HG03432 (cell line): ENCODE measurements at regions not wholly inside any gene's neighbourhood (a gene's known extent, or its start where the extent isn't known, plus 50 kb on each side); places are given as distances from the start of the nearest gene placed in this dataset.

Experiments used
- ATAC-seq: cut with Tn5 transposase; IDR thresholded peaks from one replicate; pipeline ENCODE4 v1.9.1; 2021; ENCODE audit warnings: mild to moderate bottlenecking, moderate library complexity; ENCODE audit not compliant: unreplicated experiment

DNA sequence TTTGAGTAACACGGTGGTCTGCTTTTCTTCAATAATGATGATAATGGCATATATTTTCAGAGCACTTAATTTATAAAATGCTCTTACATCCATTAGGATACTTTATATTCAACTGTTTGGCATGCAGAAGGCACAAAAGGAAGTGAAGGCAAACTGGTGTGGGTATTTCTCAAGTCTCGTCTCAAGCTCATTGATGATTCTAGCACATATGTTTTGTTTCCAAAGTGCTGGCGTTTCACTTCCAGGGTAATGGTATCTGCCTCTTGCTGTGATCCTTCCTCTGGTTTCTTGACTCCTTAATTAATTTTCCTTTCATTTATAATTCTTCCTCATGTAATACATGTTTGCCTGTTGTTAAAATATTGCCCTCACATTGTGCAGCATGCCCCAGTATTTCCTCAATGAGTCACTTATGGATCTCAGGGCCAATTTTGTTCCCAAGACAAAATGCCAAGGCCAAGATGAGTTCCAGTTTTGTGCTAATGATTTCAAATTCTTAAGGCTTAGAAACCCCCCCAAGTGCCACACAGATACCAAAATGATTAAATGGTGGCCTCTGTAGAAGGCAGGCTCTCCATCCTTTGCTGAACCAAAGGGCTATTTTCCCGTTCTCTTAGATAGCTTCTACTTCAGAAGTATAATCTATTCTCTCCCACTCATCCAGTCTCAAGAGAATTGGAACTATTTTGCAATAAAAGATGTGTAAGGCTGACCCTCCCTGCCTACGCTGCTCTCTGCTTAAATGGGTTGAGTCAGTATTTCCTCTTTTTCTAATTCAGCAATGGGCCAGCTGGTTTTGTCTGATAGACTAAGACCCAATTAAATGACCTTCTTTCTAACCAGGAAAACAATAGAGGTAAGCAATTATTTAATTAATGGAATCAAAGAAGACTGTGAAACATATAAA, 171.2 kb downstream of the ZNF365 start:
- ATAC-seq, result no peak

DNA sequence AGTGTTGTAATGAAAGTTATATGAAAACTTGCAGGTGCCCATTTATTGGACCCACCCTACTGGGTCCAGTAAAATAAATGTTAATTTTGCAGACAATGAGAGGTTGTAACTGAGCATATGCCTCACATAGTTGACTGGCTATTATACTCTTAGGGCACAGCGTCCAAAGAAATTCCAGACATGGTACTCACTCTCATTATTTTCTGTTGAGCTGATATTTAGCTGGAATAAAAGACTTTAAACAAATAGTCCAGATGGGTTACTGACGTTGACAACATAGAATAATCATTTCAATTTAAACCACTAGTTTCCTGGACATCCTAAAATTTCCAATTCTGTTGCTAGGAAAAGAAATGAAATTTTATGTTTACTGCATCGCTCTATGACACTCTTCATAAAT, 174.5 kb downstream of the ZNF365 start:
- ATAC-seq, result no peak

DNA sequence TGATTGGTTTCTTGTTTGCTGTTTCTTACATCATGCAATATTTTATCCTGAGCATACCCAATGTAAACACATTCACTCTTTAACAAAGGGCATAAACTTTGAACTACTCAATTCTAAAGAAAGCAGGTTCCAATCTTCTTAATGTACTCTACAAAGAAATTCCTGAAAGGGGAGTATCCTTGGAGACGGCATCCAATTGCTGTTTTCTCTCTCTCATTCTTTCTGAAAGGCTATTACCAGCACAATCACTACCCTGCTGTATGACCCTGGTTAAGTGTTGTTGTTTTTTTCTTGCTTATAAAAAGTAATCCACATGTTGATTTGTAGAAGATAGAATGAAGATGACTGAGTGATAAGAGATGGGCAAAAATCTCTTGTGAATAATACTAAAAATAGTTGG, 176.0 kb downstream of the ZNF365 start:
- no peak for ATAC-seq

DNA sequence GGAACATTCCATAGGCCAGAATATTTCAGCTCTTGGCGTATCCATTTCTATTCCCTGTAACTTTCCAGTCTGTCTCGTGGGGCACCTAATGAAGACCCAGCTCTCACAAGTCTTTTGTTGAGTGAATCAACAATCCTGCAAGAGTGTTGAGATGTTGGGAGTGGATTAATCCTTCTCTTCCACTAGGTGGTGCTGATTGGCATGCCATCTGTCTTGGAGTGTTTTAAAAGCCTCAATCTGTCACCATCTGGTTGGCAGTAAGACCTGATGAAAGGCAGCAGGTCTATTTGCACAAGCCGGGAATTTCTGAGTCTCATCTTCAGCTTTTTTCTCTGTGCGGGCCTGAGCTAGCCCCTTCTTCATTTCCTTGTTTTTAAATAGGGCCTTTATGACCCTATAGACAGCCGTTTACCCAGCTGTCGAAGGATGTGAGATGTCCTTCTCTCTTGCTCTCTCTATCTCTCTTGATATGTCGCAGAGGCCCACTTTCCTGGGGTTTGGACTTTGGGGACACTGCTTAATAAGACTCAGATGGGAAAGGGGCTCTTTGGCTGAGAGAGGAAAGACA, 180.5 kb downstream of the ZNF365 start:
- ATAC-seq, result peak; percentile 69

DNA sequence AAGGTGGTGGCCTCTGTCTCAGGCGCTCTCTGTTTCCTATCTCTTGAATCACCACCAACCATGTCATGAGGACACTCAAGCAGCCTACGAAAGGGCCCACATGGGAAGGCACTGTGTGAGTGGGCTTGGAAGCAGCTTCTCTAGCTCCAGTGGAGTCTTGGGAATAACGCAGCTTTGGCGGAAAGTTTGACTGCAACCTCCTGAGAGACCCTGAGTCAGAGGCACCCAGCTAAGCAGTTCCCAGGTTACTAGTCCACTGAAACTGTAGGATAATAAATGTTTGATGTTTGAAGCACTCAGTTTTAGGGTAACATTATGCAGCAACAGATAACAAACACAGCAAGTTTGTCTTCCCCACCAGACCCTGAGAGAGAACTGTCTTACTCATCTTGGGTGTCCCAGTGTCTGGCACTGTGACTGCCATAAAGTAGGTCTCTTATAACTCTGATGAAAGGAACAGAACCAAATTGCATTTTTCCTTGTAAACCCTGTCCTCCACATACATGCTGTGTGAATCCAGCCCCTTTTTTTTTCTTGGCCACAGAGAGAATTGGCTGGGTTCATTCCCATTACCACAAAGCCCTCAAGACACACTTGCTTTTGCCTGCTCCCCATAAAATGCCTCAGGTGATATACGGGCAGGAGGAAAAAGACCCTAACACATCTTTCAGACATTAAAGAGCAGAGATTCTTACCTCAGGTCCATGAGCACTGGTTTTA, 185.5 kb downstream of the ZNF365 start:
- ATAC-seq, result no peak

DNA sequence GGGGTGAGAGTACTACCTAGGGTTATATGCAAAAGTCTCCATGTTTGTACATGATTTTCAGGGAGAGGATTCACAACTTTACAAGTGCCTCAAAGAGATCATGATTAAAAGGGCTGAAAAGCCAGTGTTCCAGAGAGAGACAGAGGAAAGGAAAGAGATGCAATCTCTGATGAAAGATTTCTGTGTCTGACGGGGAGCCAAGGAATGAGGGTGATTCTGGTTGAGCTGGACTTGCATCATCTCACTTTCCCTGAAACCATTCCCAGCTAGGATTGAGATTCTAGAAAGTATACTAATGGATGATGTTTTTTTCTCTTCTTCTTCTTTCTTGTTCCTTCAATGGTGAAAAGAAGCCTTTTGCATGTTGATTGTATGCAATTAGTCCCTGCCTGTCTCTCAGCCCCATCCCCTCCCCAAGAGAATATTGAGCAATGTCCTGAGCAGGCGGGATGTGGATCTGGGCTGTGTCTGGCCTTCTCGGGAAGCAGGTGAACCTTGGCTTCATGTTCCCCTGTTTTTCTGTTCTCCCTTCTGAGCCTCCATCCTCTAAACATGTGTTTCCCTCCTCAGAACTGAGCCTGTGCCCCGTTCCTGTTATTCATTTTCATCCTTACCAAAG, 186.1 kb downstream of the ZNF365 start:
- no peak for ATAC-seq

DNA sequence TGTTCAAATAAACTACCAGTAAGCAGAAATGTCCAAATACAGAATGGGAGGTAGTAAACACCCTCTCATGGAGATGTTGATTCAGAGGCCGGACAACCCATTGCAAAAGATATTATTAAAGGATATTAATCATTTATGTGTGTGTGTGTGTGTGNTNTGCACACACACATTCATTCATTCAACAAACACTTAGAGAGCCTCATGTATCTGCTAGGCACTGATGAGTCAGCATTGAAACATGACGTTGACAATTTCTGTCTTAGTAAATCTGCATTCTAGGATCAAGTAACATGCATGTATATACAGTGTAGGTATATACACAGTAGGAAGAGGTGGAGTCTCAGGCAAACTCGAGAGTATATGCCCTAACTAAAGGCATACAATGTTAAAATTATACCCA, 187.0 kb downstream of the ZNF365 start:
- ATAC-seq, result no peak

DNA sequence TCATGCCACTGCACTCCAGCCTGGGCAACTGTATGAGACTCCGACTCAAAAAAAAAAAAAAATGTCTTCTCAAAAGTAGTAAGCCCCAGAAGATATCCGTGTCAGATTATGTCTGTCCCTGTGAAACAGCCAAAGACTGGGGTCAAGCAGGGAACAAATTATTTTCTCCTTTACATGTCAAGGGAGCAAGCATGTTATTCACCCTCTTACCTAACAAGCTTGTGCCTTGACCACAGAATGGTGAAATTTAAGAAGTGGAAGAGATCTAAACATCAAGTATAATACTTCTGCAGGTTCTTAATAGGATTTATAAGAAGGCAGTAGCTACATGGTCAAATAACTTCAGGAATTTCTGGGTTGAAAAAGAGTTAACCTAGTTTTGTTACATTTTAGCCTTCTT, 187.9 kb downstream of the ZNF365 start:
- no peak for ATAC-seq

DNA sequence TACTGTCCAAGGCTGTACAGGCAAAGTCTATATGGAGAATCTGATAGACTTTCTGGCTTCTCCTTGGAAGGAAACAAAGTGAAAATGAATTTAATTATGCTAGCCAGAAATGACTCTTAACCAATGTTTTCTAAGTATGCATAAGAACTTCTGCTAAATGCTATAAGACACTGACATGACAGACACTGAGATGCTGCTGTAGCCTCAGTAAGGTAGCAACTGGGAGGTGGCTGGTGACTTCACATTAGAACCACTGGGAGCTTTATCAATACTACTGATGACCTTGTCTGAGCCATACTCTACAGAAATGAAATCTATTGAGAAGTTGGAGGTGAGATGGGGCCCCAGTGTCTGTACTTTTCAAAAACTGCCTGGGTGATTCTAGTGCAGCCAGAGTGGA, 188.6 kb downstream of the ZNF365 start:
- ATAC-seq, result no peak

DNA sequence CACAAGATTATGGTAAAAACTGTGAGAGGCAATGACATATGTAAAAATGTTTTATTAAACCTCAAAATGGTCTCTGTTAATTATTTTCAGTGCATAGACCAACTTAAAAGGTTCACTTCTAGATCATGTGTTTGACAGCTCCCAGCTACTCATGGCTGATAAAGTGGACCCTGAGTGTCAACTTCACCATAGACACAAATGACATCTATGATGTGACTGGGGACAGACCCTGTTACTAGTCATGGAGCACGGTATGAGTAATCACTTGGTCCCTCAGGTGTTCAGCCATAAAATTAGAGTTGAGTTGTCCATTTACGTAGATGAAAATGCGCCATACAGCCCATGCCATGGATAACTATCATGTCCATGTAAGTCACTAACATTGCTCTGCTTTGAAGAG, 199.8 kb downstream of the ZNF365 start:
- no peak for ATAC-seq

DNA sequence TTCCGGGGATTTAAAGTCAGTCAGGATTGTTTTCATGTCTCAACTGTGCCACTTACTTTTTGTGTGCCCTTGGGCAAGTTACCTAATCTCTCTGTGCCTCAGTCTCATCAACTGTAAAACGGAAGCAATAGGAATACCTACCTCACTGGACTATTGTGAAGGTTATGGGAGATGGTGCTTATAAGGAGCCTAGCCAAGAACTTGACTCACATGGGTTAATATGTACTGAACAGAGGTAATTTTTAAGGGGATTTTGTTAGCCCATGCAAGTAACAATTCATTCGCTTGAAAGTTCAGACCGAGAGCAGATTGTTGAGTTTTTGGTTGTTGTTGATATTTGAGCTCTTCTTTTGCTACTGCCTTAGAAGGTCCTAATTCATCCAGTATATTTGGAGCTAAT, 202.9 kb downstream of the ZNF365 start:
- ATAC-seq, result no peak

DNA sequence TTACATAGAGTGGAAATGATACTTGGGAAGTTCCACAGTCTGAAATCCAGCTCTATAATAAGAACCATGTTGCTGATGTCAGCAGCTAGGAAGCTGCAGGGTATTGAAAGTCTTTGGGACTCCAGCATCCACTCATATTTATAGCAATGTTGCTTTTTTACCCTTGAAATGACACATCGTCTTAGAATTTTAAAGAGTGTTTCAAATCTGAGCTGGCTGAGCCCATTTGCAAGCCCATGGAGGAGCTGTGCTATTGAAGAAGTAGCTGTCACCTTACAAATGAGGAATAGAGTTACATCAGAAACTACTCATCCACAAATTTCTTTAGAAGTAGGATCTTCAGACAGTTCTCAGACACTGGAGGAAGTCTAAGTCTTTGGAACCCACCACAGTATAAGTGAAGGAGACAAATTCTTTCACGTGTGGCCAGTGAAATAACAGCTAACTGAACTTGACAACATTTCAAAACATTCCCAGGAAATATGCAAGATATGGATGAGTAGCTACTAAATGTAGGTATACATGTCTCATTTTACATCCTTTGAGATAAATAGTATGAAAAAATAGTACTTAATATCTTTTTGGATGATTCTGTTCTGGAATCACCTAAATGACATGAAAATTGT, 203.6 kb downstream of the ZNF365 start:
- ATAC-seq, result no peak

DNA sequence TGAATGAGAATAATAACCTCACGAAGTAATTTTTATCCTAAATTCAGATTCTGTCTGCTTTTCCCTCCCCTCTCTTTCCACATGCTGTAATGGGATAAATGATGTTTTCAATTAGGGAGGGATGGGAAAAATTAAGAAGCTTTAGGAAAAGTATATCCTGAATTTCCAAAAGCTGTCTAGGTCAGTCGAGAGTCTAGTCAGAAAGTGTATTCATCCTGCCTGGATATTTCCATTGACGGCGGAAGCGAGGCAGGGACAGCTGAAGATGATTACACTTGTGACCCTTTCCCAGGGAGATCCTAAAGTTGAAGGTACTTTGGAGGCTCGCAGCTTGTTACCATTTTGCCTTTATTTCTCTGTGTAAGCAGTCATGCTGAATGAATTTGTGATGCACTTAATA, 204.1 kb downstream of the ZNF365 start:
- no peak for ATAC-seq

DNA sequence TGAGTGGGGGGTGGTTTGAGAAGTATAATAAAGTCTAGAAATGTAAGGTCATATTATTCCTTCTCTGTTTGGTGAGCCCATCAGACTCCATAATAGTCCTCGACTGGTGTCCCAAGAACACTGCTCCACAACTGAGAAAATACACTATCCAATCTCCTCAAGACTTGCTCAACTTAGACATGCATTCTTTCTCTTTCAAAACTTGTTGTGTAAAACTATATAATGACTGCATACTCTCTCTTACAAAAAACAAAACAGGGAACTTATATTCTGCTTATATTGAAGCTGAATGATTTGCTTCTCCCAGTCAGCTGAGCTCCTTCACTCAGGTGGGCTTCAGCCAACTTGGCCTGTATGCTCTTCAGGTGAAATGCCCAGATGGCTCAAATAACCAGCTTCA, 204.7 kb downstream of the ZNF365 start:
- no peak for ATAC-seq

DNA sequence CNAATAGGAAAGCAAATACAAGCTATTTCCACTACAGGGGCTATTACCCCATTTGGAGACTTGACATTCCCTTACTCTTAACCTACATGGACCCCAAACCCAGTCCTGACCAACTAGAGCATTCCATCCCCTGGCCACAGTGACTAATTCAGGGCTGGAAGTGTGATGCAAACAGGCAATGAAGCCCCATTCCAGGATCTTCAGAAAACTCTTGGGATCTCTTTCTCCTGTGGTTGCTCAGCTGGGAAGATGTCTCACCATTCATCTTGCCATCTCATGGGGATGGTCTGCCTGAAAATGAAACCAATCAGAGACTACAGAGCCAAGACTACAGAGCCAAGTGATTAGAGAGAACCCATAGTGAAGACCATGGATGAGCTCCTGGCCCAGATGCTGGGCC, 206.2 kb downstream of the ZNF365 start:
- no peak for ATAC-seq

DNA sequence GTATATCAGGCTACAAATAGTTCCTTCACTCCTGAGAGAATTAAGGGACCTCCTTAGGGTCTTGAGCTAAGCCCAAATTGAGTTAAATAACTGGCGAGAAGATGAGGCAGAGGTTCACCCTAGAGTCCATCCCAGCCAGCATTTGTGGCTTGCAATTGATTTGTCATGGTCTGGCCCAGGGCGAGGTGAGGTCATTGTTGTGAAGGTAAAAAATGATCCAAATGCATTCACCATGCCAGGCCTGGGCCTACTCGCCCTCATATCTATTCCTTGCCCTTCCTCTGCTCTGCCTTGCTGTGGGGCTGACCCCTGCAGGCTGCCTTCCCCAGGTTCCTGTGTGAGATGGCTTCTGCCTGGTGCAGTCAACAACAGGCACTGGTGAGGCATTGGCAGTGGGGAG, 207.2 kb downstream of the ZNF365 start:
- no peak for ATAC-seq

DNA sequence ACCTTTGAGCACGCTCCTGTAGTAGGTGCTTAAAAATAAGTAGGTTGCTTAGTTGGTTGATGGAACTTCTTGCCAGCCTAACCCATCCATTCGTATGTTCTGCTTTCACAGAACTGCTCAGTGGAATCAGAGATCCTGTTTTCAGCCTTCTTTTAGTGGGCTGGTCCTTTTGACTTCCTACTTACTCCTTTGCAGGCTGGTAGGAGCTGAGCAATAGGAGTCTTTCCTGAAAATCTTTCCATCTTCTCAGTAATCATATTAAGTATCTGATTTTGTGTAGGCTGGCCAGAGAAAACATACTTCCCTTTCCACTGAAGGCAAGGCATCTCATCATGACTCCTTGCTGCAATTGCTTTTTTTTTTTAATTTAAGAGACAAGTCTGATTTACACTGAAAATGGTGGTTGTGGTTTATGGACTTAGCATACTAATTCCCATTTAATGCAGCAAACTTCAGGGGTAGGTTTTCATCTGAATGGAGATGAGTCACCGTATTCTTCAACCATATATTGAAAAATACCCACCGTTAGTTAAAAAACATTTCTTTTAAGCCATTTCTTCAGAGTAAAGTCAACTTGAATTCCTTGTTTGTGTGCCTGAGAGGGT, 208.0 kb downstream of the ZNF365 start:
- ATAC-seq, result no peak

DNA sequence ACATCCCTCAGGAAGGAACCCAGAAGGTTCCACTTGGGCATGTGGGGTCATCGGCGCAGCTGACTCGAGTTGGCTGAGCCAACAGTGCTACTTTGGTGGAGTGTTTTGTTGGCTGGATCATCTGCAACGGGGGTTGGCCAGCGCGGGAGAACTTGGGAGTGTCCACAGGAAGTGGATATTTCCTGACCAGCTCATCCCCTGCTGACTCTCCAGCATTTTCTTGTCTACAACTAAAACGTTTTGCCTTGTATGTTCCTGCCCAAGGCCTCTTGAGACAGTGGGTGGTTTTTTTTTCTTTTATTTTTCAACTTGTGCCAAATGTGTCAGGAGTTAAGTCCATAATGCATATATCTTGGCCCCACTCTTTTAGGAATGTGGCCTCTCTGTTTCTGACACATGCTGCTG, 208.6 kb downstream of the ZNF365 start:
- no peak for ATAC-seq

DNA sequence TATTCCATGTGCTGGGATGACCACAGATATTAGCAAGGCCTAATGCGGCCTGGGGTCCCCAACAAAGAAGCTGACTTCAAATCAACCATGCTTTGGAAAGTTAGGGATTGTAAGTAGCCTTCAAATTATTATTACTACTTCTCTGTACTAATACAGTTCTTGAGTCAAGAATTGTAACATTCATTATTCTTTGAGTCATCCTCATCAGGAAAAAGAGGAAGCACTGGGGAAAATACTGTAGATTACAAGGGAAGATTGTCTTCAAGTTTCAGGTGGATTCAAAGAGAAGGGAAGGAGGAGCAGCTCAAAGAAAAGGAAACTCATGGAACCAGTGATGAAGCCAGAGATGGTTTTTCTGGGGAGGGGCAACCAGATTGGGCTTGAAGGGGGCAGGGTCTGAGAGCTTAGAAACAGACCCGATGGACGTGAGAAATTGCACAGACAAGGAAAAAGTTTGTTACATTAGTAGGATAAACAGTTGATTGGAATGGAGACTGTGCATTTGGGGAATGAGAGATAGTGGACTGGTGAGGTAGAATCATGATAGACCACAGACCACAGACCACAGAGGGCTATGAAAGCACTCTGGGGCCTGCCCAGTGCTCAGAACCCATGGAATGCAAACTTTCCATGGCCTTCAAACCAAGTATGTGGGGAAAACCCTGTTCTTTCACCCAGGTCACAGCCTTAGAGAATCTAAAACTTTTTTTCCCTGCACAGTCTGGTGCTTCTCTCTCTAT, 209.9 kb downstream of the ZNF365 start:
- peak; percentile 59 for ATAC-seq

DNA sequence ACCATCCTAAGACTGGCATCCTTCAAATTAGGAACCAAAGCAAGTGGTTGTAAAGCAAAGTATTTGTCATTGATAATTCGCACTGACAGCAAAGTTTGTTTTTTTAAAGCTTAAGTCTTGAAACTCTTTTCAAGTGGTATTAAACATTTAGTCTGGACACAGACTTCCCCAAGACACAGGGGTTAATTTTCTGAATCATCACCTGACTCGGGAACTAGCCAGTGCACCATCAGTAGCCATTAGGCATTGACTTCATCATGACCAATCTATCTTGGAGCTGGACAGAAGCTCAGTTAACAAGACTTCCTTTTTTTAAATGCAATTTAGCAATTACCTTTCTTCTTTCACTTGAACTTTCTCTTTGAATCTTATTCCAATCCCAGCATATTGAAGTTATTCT, 210.6 kb downstream of the ZNF365 start:
- no peak for ATAC-seq
